Activated T-helper 1 cell treated with Interleukin-2 at 50 U/mL for 16 hours (primary cell): ENCODE measurements at regions not wholly inside any gene's neighbourhood (a gene's known extent, or its start where the extent isn't known, plus 50 kb on each side); places are given as distances from the start of the nearest gene placed in this dataset.
A peak's percentile ranks its signal among the peaks of the same experiment; 100 is the strongest.

ENCODE experiments used
- DNase-seq: peaks from one replicate; pipeline ENCODE4 v3.0.0-alpha.2; 2020; ENCODE audit warnings: low read depth

DNA sequence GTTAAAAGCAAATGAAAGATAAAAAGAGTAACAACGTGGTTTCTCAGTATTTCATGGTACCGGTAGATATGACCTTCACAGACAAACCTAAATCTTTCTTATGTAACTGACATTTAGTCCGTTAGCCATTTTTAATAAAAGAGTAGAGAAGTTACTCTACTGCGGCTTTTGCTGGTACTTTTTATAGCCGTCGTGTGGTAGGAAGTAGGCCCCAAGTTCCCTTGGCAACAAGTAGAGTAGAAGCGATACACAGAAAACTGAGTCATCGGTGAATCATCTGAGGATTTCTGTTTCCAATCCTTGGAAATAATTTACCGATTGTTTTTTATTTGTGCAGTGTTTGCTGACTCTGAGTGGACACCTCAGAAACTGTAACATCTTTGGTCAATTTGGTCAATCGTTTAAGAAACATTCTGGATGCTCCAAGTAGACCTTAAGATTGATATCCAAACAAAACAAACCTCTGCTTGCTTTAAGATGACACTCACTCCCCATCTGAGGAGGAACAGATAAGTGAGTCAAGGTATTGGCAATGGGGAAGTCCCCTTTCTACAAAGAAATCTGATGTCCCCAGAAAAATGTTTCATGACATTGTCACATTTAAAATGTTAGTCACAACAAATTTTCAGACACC is 63.9 kb upstream of the AHR start:
- DNase-seq: peak; percentile 35

DNA sequence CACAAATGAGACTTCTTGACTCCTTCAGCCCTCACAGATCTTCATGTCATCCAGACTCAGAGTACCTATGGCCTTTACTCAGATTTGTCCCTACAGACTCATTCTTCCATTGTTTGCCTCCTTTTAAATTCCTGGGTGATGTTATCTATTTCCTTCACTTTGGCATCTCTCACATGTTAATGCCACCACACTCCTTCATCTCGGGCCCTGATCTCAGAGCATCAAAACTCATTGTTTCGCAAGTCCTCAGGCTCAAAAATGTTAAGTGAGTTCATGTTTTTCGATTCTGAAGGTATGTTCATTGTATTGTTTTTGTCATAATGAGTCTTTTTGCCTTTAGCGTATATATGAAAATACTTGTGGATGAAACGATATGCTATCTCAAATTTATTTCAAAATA is 62.3 kb upstream of the AHR start:
- DNase-seq: no peak

DNA sequence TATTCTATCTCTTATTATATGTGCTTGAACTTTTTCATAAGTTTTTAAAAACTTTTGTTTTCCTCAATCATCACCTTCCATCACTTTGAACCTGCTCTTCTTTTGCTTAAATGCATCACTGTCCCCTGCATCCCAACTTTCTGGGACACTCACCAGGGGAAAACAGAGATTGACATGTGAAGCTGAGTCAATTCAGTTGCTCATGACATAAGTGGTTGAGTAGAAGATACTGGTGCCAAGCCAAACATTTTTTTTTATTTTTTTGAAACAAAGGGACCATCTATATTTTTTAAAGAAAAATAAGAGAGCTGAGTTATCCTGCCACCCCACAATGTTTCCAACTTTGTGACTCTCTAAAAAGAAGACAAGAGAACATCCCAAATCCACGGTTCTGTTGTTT is 61.8 kb upstream of the AHR start:
- DNase-seq: no peak

DNA sequence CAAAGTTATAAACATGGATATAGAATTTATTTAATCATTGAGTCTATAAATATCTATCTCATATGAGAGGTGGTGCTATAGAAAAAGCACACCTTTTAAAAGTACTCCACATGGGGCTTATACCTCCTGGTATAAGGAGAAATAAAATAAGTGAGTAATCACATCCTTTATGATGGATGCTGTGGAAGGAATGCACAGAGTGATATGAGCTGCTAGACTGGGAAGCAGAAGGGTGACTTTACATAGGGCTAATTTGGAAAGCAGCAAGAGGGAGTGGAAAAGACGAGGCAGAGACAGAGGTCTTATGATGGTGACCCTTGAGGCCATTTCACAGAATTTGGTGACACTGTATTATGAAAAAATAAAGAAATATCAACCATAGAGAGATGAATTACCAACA is 59.4 kb upstream of the AHR start:
- DNase-seq: no peak

DNA sequence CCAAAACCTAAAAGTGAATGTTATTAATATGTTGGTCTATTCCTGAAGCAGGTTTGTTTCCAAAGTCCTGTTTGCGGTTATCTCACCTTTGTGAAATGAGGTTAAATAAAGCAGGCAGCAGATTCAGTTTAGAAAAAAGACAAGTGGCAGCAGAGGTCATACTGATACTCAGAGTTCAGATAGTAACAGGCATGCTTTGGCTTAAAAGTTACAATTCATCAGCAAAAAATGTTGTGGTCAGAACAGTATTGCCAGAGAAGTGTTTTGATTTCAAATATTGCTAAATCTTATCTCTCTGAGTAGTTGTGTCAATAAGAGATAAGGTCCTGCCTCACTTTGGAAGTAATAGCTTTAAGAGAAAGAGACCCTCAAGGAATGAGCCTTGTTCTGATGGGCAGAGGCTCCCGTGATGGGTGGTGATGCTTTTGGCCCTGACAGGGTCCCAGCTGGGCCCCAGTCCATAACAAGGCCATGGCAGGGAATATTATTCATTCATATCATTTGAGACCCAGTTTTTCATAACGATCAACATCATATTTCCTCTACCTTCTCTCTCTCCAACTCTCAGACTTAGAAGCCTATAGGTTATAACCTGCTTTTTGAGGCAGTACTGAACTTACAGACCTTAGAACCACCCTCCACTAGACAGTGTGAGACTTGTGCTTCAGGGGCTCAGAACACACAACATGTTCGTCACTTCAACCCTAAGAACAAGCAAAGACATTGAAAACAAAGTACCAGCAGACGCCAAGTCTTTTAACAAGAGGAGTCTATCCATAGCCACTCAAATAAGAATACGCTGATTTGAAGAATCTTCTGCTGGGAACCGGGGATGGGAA is 58.5 kb upstream of the AHR start:
- no peak for DNase-seq

DNA sequence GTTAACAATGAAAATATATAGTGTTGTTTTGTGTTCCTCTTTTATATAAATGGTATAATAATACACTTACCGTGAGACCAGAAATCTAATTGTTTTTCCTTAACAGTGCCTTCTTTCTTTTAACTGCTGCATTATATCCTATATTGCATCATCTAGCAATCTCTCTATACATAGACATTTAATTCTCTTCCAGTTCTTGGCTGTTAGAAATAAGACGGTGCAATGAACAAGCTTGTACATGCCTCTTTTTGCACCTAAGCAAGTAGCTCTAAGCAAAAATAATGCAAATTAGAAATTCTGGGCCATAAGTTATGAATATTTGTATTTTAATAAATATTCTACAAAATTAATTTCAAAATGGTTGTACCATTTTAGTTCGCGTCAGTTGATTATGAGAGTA is 55.9 kb upstream of the AHR start:
- no peak for DNase-seq

DNA sequence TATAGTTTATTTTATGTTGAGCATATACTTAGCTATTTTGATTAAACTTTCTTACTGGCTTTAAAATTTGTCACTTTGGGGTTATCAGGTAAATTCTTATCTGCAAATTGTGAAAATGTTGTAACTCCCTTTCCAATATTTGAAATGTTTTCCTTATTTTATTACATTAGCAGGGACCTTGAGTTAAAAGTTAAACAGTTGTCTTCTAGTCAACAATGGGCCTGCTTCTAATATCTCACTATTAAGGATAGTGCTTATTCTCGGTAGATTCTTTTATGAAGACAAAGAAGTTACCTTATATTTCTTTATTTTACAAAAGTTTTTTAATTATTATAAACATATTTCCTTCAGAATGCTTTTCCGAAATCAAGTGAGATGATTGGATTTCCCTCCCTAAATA is 53.7 kb upstream of the AHR start:
- DNase-seq: no peak

DNA sequence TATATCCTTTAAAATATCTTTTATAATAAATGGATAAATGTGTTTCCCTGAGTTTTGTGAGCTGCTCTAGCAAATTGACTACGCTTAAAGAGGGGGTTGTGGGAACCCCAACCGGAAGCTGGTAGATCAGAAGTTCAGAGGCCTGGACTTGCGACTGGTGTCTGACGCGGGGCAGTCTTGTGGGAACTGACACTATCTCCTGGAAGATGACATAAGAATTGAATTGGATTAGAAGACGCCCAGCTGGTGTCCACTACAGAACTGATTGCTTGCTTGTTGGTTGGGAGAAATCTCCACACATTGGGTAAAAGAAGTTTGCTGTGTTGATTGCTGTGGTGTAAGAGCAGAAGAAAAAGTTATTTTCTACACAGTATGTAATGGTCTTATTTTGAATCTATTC is 51.1 kb upstream of the AHR start:
- DNase-seq: no peak

DNA sequence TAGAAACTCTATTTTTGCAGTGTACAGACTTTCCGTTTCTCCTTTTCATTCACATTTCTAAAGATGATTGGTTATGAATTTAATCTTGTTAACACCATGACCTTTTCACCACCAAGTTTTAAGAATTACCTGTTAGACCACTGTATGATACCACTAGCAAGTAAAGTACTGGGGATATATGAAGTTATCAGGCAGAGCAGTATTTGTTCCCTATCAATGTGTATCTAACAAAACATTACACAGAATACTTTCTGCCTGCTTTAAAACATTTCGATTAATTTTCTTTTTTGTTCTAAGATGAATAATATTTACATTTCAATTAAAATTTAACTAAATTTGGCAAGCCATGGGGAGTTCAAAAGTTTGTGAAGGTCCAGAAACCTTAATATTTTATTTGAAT is 49.9 kb upstream of the AHR start:
- no peak for DNase-seq
